GM18907 (cell line): ENCODE measurements at regions not wholly inside any gene's neighbourhood (a gene's known extent, or its start where the extent isn't known, plus 50 kb on each side); places are given as distances from the start of the nearest gene placed in this dataset.

Experiments used
- ATAC-seq: cut with Tn5 transposase; IDR thresholded peaks from one replicate; pipeline ENCODE4 v1.9.1; 2021; ENCODE audit warnings: mild to moderate bottlenecking, moderate library complexity; ENCODE audit not compliant: unreplicated experiment

DNA sequence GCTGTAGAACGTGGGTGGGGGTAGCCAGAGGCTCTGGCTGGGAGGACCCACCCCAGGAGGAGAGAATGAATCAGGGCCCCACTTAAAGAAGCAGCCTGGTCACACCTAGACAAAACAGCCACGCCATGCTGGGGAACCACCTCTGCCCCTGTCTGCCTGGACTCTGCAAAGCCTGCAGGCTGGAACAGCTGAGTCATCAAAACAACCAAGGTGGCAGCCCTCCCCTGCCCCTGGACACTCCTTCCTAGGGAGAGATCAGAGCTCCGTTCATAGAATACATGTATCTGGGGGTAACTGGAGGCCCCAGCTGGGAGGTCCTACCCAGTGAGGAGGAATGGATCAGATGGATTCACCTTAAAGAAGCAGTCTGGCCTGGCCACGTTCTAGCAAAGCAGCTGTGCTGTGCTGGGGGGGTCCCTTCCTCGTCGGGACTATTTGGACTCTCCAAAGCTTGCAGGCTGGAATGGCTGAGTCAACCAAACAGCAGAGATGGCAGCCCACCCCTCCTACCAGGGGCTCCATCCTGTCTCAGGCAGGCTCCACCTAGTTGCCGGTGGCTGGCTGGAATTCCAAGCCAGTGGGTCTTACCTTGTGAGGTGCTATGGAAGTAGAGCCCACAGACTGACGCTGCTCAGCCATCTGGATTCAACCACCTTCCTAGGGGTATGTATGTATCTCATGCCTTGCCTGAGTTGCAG is 50.5 kb upstream of the NT5C1B start:
- ATAC-seq = no peak
